CD14-positive monocyte (primary cell): ENCODE measurements at regions not wholly inside any gene's neighbourhood (a gene's known extent, or its start where the extent isn't known, plus 50 kb on each side); places are given as distances from the start of the nearest gene placed in this dataset.

Experiments
- DNase-seq, 3 donors: peaks; one replicate each; pipeline ENCODE4 v3.0.0-alpha.2; 2011 to 2022
- H2AFZ ChIP-seq: 2 replicates; pipeline ENCODE4 v1.6.0; 2012; ENCODE audit warnings: mild to moderate bottlenecking, low read depth, low read length, inconsistent platforms; ENCODE audit not compliant: insufficient read depth, poor library complexity, severe bottlenecking
- H3K27ac ChIP-seq, 2 donors: 1 replicate in 1 of 2; 2 replicates in 1 of 2; pipeline ENCODE4 v1.5.1; 2012 to 2013; ENCODE audit warnings: low read length in 2 of 2, control low read depth in 1 of 2, inconsistent platforms in 1 of 2, low read depth in 1 of 2, mild to moderate bottlenecking in 1 of 2
- H3K27me3 ChIP-seq, 2 donors: one replicate each; pipeline versions ENCODE4 v1.6.0 to v1.6.1; 2011 to 2013; ENCODE audit warnings: low read length in 2 of 2; ENCODE audit not compliant: control insufficient read depth in 2 of 2, insufficient read depth in 2 of 2
- H3K36me3 ChIP-seq, 2 donors: replicated peaks in 1 of 2; 1 replicate in 1 of 2; 2 replicates in 1 of 2; pipeline versions ENCODE4 v1.5.1 to v1.6.1; 2012 to 2013; ENCODE audit warnings: low read length in 2 of 2, control low read depth in 1 of 2, inconsistent platforms in 1 of 2, mild to moderate bottlenecking in 1 of 2; ENCODE audit not compliant: insufficient read depth in 2 of 2, control insufficient read depth in 1 of 2
- H3K4me1 ChIP-seq, 2 donors: 1 replicate in 1 of 2; 2 replicates in 1 of 2; pipeline versions ENCODE4 v1.5.1 to v1.6.1; 2012 to 2013; ENCODE audit warnings: low read length in 2 of 2, control low read depth in 1 of 2, inconsistent platforms in 1 of 2, mild to moderate bottlenecking in 1 of 2, moderate library complexity in 1 of 2; ENCODE audit not compliant: insufficient read depth in 2 of 2, control insufficient read depth in 1 of 2
- H3K4me2 ChIP-seq: replicated peaks from 2 replicates; pipeline ENCODE3; 2012; ENCODE audit warnings: low read length, moderate library complexity, mild to moderate bottlenecking; ENCODE audit not compliant: poor library complexity, severe bottlenecking; ENCODE audit errors: extremely low read depth
- H3K4me3 ChIP-seq, 3 experiments: fragments of 200-600 bp in 1 of 3; sonication (generic) in 1 of 3; replicated peaks in 1 of 3; 1 replicate in 2 of 3; 2 replicates in 1 of 3; pipeline ENCODE4 v1.5.1; 2011 to 2013; ENCODE audit warnings: low read length in 3 of 3, mild to moderate bottlenecking in 3 of 3, control low read depth in 2 of 3, low read depth in 2 of 3, inconsistent platforms in 1 of 3, moderate library complexity in 1 of 3
- H3K79me2 ChIP-seq: 2 replicates; pipeline ENCODE4 v1.6.0; 2012; ENCODE audit warnings: mild to moderate bottlenecking, control low read depth, inconsistent platforms, low read length, moderate library complexity; ENCODE audit not compliant: insufficient read depth
- H3K9ac ChIP-seq: 2 replicates; pipeline ENCODE4 v1.6.0; 2017; ENCODE audit warnings: low read length, mild to moderate bottlenecking; ENCODE audit not compliant: insufficient read depth, poor library complexity, severe bottlenecking
- H3K9me3 ChIP-seq, 2 donors: replicated peaks in 1 of 2; 1 replicate in 1 of 2; 2 replicates in 1 of 2; pipeline versions ENCODE4 v1.5.1 to v1.6.1; 2012 to 2013; ENCODE audit warnings: low read length in 2 of 2, control low read depth in 1 of 2; ENCODE audit not compliant: control insufficient read depth in 1 of 2, insufficient read depth in 1 of 2
- H4K20me1 ChIP-seq: 2 replicates; pipeline ENCODE4 v1.6.0; 2012; ENCODE audit warnings: mild to moderate bottlenecking, low read length, control low read depth, moderate library complexity; ENCODE audit not compliant: insufficient read depth
- H3K27ac Mint-ChIP-seq, 7 donors: one replicate each; pipeline ENCODE4 v1.8.0; 2020; ENCODE audit warnings: mild to moderate bottlenecking in 7 of 7, mixed read lengths in 7 of 7, moderate library complexity in 6 of 7, inconsistent platforms in 2 of 7
- H3K27me3 Mint-ChIP-seq, 3 donors: one replicate each; pipeline ENCODE4 v1.8.0; 2021 to 2022; ENCODE audit warnings: low read depth in 3 of 3, mild to moderate bottlenecking in 3 of 3, mixed read lengths in 3 of 3, moderate library complexity in 3 of 3, inconsistent platforms in 1 of 3
- H3K36me3 Mint-ChIP-seq, 2 donors: one replicate each; pipeline ENCODE4 v1.8.0; 2020; ENCODE audit warnings: mixed read lengths in 2 of 2, inconsistent platforms in 1 of 2, mild to moderate bottlenecking in 1 of 2
- H3K4me1 Mint-ChIP-seq: one replicate; pipeline ENCODE4 v1.8.0; 2020; ENCODE audit warnings: mild to moderate bottlenecking, mixed read lengths
- H3K4me3 Mint-ChIP-seq, 2 donors: one replicate each; pipeline ENCODE4 v1.8.0; 2020; ENCODE audit warnings: mild to moderate bottlenecking in 2 of 2, mixed read lengths in 2 of 2, moderate library complexity in 1 of 2
- H3K9me3 Mint-ChIP-seq, 7 donors: one replicate each; pipeline ENCODE4 v1.8.0; 2020 to 2022; ENCODE audit warnings: mixed read lengths in 7 of 7, mild to moderate bottlenecking in 6 of 7, moderate library complexity in 6 of 7, inconsistent platforms in 2 of 7
- WGBS: methylation state at CpG from one replicate; pipeline ENCODE4 v1.1.5; 2013; ENCODE audit warnings: missing lambda C conversion rate; ENCODE audit not compliant: insufficient coverage; 5-methylcytosine and 5-hydroxymethylcytosine counted together
- intact Hi-C, 2 donors: fragments of 100-400 bp; cut with micrococcal nuclease; formaldehyde crosslinking; loops; one replicate each; pipeline versions ENCODE4 v1.15.0 to v1.15.1; 2023
- TF ChIP-seq, protein P1 (sequence below): fragments of 200-600 bp; IDR thresholded peaks from one replicate; pipeline ENCODE4 v1.8.0; 2022; ENCODE audit warnings: antibody characterized with exemption, mild to moderate bottlenecking

DNA sequence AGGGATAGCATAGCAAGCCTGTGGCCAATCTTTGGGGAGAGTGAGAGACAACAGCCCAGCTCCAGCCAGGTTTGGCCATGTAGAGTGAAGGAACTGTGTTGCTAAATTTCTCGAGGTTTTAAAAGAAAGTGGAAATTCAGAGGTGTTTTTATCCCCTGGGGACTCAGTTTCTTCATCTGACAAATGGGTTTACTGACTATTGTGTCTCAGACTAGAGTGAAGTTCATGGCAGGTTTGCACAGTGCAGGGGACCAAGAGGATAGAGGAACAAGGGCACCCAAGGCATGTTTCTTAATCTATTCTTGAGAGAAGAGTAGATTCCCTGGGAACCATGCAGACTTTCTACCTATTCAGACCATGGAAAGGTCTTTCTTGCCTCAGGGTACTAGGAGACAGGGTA, 555.8 kb upstream of the C16orf82 start:
- Histone ChIP-seq H3K9ac (no peak overlapping the region), H3K27me3 (no peaks in the 10 kb centered on the region), H3K4me2 (no peak overlapping the region), H3K79me2 (no peaks in the 10 kb centered on the region), H3K36me3 (no peaks in the 10 kb centered on the region), H3K4me3 (no peak overlapping the region), H3K4me1 (no peaks in the 10 kb centered on the region), H4K20me1 (no peaks in the 10 kb centered on the region), H3K27ac (no peak overlapping the region), H2AFZ (no peak overlapping the region), H3K9me3 (no peaks in the 10 kb centered on the region)
- Mint-ChIP-seq H3K27ac (no peak overlapping the region), H3K4me1 (no peaks in the 10 kb centered on the region), H3K4me3 (no peak overlapping the region), H3K27me3 (peaks cover 0 to 4% (median 2%) of the 10 kb centered on the region in 3 donors), H3K9me3 (peaks cover 0 to 2% (median 0%) of the 10 kb centered on the region in 7 donors), H3K36me3 (no peaks in the 10 kb centered on the region)
- intact Hi-C loops = no loop called here
- TF ChIP-seq, protein P1, sequence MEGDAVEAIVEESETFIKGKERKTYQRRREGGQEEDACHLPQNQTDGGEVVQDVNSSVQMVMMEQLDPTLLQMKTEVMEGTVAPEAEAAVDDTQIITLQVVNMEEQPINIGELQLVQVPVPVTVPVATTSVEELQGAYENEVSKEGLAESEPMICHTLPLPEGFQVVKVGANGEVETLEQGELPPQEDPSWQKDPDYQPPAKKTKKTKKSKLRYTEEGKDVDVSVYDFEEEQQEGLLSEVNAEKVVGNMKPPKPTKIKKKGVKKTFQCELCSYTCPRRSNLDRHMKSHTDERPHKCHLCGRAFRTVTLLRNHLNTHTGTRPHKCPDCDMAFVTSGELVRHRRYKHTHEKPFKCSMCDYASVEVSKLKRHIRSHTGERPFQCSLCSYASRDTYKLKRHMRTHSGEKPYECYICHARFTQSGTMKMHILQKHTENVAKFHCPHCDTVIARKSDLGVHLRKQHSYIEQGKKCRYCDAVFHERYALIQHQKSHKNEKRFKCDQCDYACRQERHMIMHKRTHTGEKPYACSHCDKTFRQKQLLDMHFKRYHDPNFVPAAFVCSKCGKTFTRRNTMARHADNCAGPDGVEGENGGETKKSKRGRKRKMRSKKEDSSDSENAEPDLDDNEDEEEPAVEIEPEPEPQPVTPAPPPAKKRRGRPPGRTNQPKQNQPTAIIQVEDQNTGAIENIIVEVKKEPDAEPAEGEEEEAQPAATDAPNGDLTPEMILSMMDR = no peak
- 70% methylated on average over 1 of the region's 1 CpG for WGBS
- DNase-seq = no peak

DNA sequence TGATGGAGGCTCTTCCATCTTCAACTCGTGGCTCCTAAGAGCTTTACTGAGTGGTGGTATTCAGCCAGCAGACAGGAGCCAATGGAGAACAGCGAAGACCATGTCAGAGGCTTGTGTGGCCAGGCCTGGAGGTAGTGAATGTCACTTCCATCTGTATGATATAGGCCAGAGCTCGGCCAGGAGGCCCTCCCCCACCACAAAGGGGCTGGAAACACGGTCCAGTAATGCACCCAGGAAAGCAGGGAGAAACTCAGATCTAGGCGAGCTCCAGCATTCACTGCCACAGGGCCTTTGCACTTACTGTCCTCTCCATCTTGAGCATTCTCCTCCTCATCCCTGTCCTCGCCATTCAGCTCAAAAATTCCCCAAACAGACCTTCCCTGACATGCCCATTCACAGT, 555.3 kb upstream of the C16orf82 start:
- H3K27ac Mint-ChIP-seq = no peak overlapping the region
- no peaks in the 10 kb centered on the region for H3K27me3 ChIP-seq
- 57% methylated on average over 3 of the region's 6 CpGs for WGBS
- H3K4me1 Mint-ChIP-seq = no peaks in the 10 kb centered on the region
- intact Hi-C loops = no loop called here
- H3K36me3 Mint-ChIP-seq = no peaks in the 10 kb centered on the region
- no peaks in the 10 kb centered on the region for H3K36me3 ChIP-seq
- H3K9me3 ChIP-seq = no peaks in the 10 kb centered on the region
- no peaks in the 10 kb centered on the region for H3K4me1 ChIP-seq
- no peaks in the 10 kb centered on the region for H4K20me1 ChIP-seq
- TF ChIP-seq, protein P1 = no peak
- no peak overlapping the region for H3K27ac ChIP-seq
- H3K27me3 Mint-ChIP-seq = peaks cover 0 to 5% (median 2%) of the 10 kb centered on the region in 3 donors
- DNase-seq = no peak
- H3K79me2 ChIP-seq = no peaks in the 10 kb centered on the region
- H3K9me3 Mint-ChIP-seq = peaks cover 0 to 2% (median 0%) of the 10 kb centered on the region in 7 donors
- no peak overlapping the region for H3K9ac ChIP-seq
- no peak overlapping the region for H3K4me3 ChIP-seq
- no peak overlapping the region for H3K4me2 ChIP-seq
- H3K4me3 Mint-ChIP-seq = no peak overlapping the region
- no peak overlapping the region for H2AFZ ChIP-seq
